ENCODE measurements at regions not wholly inside any gene's neighbourhood (a gene's known extent, or its start where the extent isn't known, plus 50 kb on each side); places are given as distances from the start of the nearest gene placed in this dataset.
A peak's percentile ranks its signal among the peaks of the same experiment; 100 is the strongest.

- no peaks in the 10 kb centered on the region for H3K27me3 ChIP-seq (ENCODE audit: low read depth)
- H3K36me3 ChIP-seq (replicated peaks): no peaks in the 10 kb centered on the region
- no peak overlapping the region for H3K4me3 ChIP-seq
- H3K4me1 ChIP-seq: no peaks in the 10 kb centered on the region
- no peaks in the 10 kb centered on the region for H3K9me3 ChIP-seq
- in situ Hi-C loops (cut with MboI; ENCODE audit: low sequenced_read_pairs): no loop called here
- DNase-seq (ENCODE audit: low spot score in 2 of 2): no peak
Observed at GRCh38 chrX:34716302-34716701, 59.2 kb upstream of the TMEM47 start.

DNA sequence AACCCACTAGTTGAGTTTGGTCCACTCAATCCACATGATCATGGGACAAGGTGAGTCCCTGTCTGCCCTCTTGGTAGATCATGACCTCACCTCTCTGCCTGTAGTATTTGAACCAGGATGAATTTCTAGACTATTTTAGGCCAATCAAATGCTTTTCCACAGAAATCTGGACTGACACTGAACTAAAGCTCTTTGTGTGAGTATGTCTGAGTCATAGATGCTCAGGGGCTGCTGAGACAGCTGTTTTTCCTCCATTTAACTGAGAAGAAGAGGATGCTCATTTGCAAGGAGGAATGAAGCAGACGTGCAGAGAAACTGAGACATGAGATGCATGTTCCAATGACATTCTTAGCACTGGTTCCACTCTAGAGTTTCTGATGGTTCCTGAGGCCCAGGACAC lies 77.3 kb upstream of the TMEM47 start:
- Histone ChIP-seq H3K9me3 (no peaks in the 10 kb centered on the region), H3K27me3 (ENCODE audit: low read depth) (no peaks in the 10 kb centered on the region), H3K4me3 (no peak overlapping the region), H3K36me3 (replicated peaks) (no peaks in the 10 kb centered on the region), H3K4me1 (no peaks in the 10 kb centered on the region)
- no peak for DNase-seq (ENCODE audit: low spot score in 2 of 2)
- in situ Hi-C loops (cut with MboI; ENCODE audit: low sequenced_read_pairs): no loop called here

- Histone ChIP-seq H3K36me3 (replicated peaks) (no peaks in the 10 kb centered on the region), H3K4me1 (peaks cover 2% of the 10 kb centered on the region; the same call in 1 of the 2 replicates), H3K9me3 (no peaks in the 10 kb centered on the region), H3K27me3 (ENCODE audit: low read depth) (no peaks in the 10 kb centered on the region), H3K4me3 (no peak overlapping the region)
- in situ Hi-C loops (cut with MboI; ENCODE audit: low sequenced_read_pairs): no loop called here
- no peak for DNase-seq (ENCODE audit: low spot score in 2 of 2)
Observed at GRCh38 chrX:34744521-34744920, 87.4 kb upstream of the TMEM47 start.

GRCh38 chrX:34749896-34750295 lies 92.8 kb upstream of the TMEM47 start:
- Histone ChIP-seq H3K9me3 (no peaks in the 10 kb centered on the region), H3K4me3 (no peak overlapping the region), H3K27me3 (ENCODE audit: low read depth) (no peaks in the 10 kb centered on the region), H3K4me1 (peaks cover 13% of the 10 kb centered on the region), H3K36me3 (replicated peaks) (no peaks in the 10 kb centered on the region)
- in situ Hi-C loops (cut with MboI; ENCODE audit: low sequenced_read_pairs): no loop called here
- peak; percentile 43 to 68 for DNase-seq (ENCODE audit: low spot score in 2 of 2)

DNA sequence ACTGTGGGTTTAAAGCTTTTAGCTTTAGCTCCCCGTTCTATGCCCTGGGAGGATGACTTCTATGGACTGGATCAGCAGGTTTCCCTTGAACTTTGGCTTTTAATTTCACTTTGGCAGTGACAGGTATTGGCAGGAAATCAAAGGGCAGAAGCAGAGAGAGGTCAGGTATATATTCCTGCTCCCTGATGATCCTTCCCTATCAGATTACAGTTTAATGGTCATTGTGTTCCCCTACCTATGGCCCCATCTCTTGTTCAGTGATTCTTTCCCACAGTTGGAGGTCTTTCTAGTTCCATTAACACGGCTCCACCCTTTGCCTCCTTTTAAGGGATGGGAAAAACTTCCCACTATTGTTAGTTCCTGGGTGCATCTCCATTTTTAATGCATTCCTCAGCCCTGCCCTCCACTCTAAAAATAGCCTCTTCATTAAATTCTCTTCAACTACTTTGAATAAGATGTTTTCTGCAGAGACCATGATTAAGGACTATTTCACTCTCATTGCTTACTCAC lies 107.8 kb upstream of the TMEM47 start:
- no peak for DNase-seq (ENCODE audit: low spot score in 2 of 2)
- no peaks in the 10 kb centered on the region for H3K36me3 ChIP-seq (replicated peaks)
- in situ Hi-C loops (cut with MboI; ENCODE audit: low sequenced_read_pairs): no loop called here
- H3K4me1 ChIP-seq: peaks cover 3% of the 10 kb centered on the region
- no peaks in the 10 kb centered on the region for H3K27me3 ChIP-seq (ENCODE audit: low read depth)
- no peaks in the 10 kb centered on the region for H3K9me3 ChIP-seq
- H3K4me3 ChIP-seq: no peak overlapping the region

- in situ Hi-C loops (cut with MboI; ENCODE audit: low sequenced_read_pairs): no loop called here
Observed at GRCh38 chrX:34768290-34768689, 111.2 kb upstream of the TMEM47 start.

DNA sequence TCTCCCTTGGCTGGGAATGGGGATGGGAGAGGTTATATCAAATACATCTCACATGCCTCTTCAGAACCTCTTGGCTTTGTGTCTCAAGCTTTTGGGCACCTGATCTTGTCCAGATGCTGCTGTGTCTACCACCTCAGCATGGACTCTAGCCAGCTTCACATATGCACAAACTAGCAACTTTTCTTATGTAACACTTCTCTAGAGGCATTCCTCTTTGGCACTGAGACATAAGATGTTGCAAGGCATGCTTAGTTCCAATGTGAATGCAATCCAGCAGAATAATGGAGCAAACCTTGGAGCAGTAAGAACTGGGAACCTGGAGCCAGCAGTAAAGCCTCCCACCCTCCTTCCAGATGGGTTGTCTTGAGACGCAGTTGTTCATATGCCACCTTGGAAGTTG lies 113.4 kb upstream of the TMEM47 start:
- Histone ChIP-seq H3K36me3 (replicated peaks) (no peaks in the 10 kb centered on the region), H3K9me3 (no peaks in the 10 kb centered on the region), H3K27me3 (ENCODE audit: low read depth) (no peaks in the 10 kb centered on the region), H3K4me1 (no peaks in the 10 kb centered on the region; the same call in 1 of the 2 replicates), H3K4me3 (no peak overlapping the region)
- DNase-seq (ENCODE audit: low spot score in 2 of 2): no peak
- in situ Hi-C loops (cut with MboI; ENCODE audit: low sequenced_read_pairs): no loop called here

More at GRCh38 chrX:34768290-34768689, 111.2 kb upstream of the TMEM47 start:
- no peak for DNase-seq (ENCODE audit: low spot score in 2 of 2)
- Histone ChIP-seq H3K4me1 (no peaks in the 10 kb centered on the region; the same call in 1 of the 2 replicates), H3K27me3 (ENCODE audit: low read depth) (no peaks in the 10 kb centered on the region), H3K36me3 (replicated peaks) (no peaks in the 10 kb centered on the region), H3K9me3 (no peaks in the 10 kb centered on the region), H3K4me3 (no peak overlapping the region)

DNA sequence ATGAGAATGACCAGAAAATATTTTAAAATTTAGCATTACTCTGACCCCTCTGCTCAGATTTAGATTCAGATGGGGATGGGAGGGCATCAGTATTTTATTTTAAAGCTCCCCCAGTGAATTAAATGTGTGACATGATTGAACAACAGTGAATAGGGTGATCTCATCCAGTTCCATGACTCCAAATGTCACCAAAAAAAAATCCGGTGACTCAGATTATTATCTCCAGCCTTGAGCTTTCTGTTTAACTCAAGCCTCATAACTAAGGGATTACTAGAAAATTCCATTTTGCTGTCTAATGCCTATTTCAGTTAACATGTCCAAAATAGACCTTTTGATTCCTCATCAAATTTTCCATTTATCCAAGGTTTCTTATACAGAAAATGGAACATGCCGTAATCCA lies 121.8 kb upstream of the TMEM47 start:
- DNase-seq (ENCODE audit: low spot score in 2 of 2): no peak
- H3K36me3 ChIP-seq (replicated peaks): no peaks in the 10 kb centered on the region
- in situ Hi-C loops (cut with MboI; ENCODE audit: low sequenced_read_pairs): no loop called here
- no peaks in the 10 kb centered on the region for H3K27me3 ChIP-seq (ENCODE audit: low read depth)
- no peak overlapping the region for H3K4me3 ChIP-seq
- no peaks in the 10 kb centered on the region for H3K9me3 ChIP-seq
- H3K4me1 ChIP-seq: no peaks in the 10 kb centered on the region

GRCh38 chrX:34790026-34790425 lies 132.9 kb upstream of the TMEM47 start:
- in situ Hi-C loops (cut with MboI; ENCODE audit: low sequenced_read_pairs): no loop called here
- no peaks in the 10 kb centered on the region for H3K36me3 ChIP-seq (replicated peaks)
- H3K4me3 ChIP-seq: no peak overlapping the region
- no peaks in the 10 kb centered on the region; the same call in 1 of the 2 replicates for H3K9me3 ChIP-seq
- H3K27me3 ChIP-seq (ENCODE audit: low read depth): no peaks in the 10 kb centered on the region
- no peak for DNase-seq (ENCODE audit: low spot score in 2 of 2)
- no peaks in the 10 kb centered on the region for H3K4me1 ChIP-seq

DNA sequence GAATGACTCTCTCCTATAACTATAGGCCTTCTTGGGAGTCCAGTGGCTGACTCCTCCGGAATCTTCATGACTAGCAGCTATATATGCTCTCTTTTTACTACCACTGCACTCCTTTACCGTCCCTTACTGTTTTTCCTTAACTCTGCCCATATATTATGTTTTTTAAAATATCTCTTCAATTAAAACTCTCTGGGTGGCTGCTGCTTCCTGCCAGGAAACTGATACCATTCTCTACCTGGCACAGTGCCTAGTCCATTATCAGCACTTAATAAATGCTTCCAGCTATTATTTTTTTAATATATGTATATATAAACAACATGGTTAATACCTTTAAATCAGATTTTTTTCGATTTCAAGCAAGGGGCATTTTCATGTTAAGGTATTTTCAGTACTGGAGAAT lies 136.6 kb upstream of the FAM47B start:
- H3K4me1 ChIP-seq: no peaks in the 10 kb centered on the region
- H3K9me3 ChIP-seq: no peaks in the 10 kb centered on the region
- H3K4me3 ChIP-seq: no peak overlapping the region
- H3K36me3 ChIP-seq (replicated peaks): no peaks in the 10 kb centered on the region
- no peaks in the 10 kb centered on the region for H3K27me3 ChIP-seq (ENCODE audit: low read depth)
- in situ Hi-C loops (cut with MboI; ENCODE audit: low sequenced_read_pairs): no loop called here
- DNase-seq (ENCODE audit: low spot score in 2 of 2): no peak

GRCh38 chrX:34809096-34809495 lies 133.5 kb upstream of the FAM47B start:
- Histone ChIP-seq H3K4me3 (no peak overlapping the region), H3K27me3 (ENCODE audit: low read depth) (no peaks in the 10 kb centered on the region), H3K36me3 (replicated peaks) (no peaks in the 10 kb centered on the region), H3K9me3 (no peaks in the 10 kb centered on the region), H3K4me1 (no peaks in the 10 kb centered on the region)
- in situ Hi-C loops (cut with MboI; ENCODE audit: low sequenced_read_pairs): no loop called here
- no peak for DNase-seq (ENCODE audit: low spot score in 2 of 2)

DNA sequence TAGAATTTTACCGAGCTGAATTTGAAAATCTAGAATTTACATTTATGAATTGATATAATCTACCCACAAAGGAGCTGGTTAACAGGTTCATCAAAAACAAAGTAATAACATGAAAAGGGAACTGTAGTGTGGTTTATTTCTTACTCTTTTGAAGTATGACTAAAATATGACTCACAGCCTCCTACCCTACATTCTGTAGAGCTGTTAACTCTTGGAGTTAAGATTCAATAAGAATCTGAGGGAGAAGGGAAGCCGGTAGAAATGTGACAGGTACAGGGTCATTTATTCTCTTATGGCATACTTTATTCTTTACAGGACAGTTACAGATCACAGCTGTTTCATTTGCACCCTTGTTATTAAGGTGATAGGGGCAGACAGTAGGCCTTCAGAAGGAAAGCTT lies 132.2 kb upstream of the FAM47B start:
- H3K4me3 ChIP-seq: no peak overlapping the region
- in situ Hi-C loops (cut with MboI; ENCODE audit: low sequenced_read_pairs): no loop called here
- H3K27me3 ChIP-seq (ENCODE audit: low read depth): no peaks in the 10 kb centered on the region
- H3K4me1 ChIP-seq: no peaks in the 10 kb centered on the region
- H3K36me3 ChIP-seq (replicated peaks): no peaks in the 10 kb centered on the region
- DNase-seq (ENCODE audit: low spot score in 2 of 2): no peak
- no peaks in the 10 kb centered on the region for H3K9me3 ChIP-seq

- in situ Hi-C loops (cut with MboI; ENCODE audit: low sequenced_read_pairs): no loop called here
- Histone ChIP-seq H3K27me3 (ENCODE audit: low read depth) (no peaks in the 10 kb centered on the region), H3K36me3 (replicated peaks) (no peaks in the 10 kb centered on the region), H3K4me1 (no peaks in the 10 kb centered on the region), H3K4me3 (no peak overlapping the region), H3K9me3 (no peaks in the 10 kb centered on the region)
- DNase-seq (ENCODE audit: low spot score in 2 of 2): no peak
Observed at GRCh38 chrX:34810916-34811315, 131.7 kb upstream of the FAM47B start.

DNA sequence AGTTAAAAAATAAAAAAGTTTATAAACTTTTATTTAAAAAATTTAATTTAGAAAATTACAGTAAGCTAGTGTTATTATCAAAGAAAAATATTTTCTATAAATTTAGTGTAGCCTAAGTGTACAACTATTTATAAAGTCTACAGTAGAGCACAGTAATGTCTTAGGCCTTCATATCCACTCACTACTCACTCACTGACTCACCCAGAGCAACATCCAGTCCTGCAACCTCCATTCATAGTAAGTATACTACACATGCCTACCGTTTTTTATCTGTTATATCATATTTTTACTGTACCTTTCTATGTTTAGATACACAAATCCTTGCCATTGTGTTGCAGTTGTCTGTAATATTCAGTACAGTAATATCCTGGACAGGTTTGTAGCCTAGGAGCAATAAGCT lies 129.0 kb upstream of the FAM47B start:
- H3K4me3 ChIP-seq: no peak overlapping the region
- no peak for DNase-seq (ENCODE audit: low spot score in 2 of 2)

DNA sequence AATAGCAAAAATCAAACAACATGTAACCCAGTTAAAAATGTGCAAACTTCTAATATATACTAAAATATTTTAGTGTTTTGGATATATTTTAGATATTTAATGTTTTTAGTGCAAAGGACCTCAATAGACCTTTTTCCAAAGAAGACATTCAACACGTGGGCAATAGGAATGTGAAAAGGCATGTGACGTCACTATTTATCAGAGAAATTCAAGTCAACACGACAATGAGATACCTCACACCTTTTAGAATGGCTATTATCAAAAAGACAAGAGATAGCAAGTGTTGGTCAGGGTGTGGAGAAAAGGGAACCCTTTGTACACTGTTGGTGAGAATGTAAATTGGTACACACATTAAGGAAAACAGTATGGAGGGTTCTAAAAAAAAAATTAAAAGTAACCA lies 115.6 kb upstream of the FAM47B start:
- no peak for DNase-seq (ENCODE audit: low spot score in 2 of 2)
- no peaks in the 10 kb centered on the region for H3K36me3 ChIP-seq (replicated peaks)
- H3K4me3 ChIP-seq: no peak overlapping the region
- no peaks in the 10 kb centered on the region for H3K27me3 ChIP-seq (ENCODE audit: low read depth)
- no peaks in the 10 kb centered on the region for H3K4me1 ChIP-seq
- in situ Hi-C loops (cut with MboI; ENCODE audit: low sequenced_read_pairs): no loop called here
- no peaks in the 10 kb centered on the region; the same call in none of the 2 replicates for H3K9me3 ChIP-seq

More for the DNA sequence above, 129.0 kb upstream of the FAM47B start:
- Histone ChIP-seq H3K9me3 (no peaks in the 10 kb centered on the region; the same call in 1 of the 2 replicates), H3K36me3 (replicated peaks) (no peaks in the 10 kb centered on the region), H3K27me3 (ENCODE audit: low read depth) (no peaks in the 10 kb centered on the region), H3K4me1 (no peaks in the 10 kb centered on the region)
- in situ Hi-C loops (cut with MboI; ENCODE audit: low sequenced_read_pairs): no loop called here
